HG03521 (cell line): ENCODE measurements at regions not wholly inside any gene's neighbourhood (a gene's known extent, or its start where the extent isn't known, plus 50 kb on each side); places are given as distances from the start of the nearest gene placed in this dataset.
"Not testable (repeated sequence)": the region's sequence is repeated elsewhere in the genome, so short reads cannot be mapped to it uniquely, and the experiment has no call there.

Experiments used
- ATAC-seq: cut with Tn5 transposase; IDR thresholded peaks from one replicate; pipeline ENCODE4 v1.9.1; 2021; ENCODE audit warnings: mild to moderate bottlenecking, moderate library complexity; ENCODE audit not compliant: unreplicated experiment

DNA sequence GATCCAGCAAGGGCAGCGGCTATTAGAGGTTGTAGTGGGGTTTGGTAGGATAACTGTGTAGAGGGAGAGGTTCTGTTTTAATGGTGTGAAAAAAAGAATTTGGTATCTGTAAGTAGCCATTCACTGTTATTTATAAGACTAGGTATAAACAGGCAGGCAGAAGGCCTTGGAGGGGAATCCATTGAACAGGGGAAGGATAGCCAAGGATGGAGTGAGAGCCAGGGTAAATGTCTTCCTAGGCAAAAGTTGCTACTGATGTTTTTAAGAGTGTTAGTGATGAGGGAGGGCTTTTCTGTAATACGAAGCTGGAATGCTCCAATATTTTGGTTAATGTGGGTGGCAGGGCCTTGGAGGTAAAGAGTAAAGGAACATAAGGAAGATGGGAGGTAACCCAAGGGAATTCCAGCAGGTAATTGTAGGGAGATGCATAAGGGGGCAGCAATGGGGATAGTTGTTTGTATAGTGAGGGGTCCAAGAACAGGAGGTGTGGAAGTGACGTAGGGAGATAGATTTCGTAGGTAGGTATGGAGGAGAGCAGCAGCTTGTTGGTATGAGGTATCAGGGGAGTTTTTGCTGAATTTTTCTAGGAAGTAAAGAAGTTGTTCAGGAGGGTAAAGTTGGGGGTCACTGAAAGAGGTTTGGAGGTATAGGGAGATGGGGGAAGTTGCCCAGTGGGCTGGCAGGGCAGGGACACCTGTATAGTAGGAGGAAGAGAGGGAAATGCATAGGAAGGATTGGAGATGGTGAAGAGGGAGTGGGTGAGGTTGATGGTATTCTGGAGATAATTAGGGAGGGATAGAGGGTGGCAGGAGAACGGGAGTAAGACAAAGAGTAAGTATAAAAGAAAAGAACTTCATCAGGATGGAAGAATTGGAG is 752.4 kb upstream of the ADGRB3 start:
- ATAC-seq: no peak

DNA sequence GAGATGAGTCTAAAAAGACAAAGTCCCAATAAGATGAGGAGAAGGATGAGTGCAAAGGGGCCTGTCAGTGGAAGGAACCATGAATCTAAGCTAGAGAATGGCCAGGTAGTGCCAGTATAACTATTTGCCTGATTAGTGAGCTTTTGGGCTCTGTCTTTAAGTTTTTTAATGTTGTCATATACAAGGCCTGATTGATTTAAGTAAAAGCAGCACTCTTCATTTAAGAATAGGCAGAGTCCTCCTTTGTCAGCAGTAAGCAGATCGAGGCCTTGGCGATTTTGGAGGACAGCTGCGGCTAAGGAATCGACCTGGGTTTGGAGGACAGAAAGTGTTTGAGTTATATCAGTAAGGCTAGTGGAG is 753.4 kb upstream of the ADGRB3 start:
- no peak for ATAC-seq

GRCh38 chr6:67880939-67881705 is 754.0 kb upstream of the ADGRB3 start:
- ATAC-seq: no peak

DNA sequence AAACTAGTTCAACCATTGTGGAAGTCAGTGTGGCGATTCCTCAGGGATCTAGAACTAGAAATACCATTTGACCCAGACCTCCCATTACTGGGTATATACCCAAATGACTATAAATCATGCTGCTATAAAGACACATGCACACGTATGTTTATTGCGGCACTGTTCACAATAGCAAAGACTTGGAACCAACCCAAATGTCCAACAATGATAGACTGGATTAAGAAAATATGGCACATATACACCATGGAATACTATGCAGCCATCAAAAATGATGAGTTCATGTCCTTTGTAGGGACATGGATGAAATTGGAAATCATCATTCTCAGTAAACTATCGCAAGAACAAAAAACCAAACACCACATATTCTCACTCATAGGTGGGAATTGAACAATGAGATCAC is 754.7 kb upstream of the ADGRB3 start:
- not testable (repeated sequence) for ATAC-seq

DNA sequence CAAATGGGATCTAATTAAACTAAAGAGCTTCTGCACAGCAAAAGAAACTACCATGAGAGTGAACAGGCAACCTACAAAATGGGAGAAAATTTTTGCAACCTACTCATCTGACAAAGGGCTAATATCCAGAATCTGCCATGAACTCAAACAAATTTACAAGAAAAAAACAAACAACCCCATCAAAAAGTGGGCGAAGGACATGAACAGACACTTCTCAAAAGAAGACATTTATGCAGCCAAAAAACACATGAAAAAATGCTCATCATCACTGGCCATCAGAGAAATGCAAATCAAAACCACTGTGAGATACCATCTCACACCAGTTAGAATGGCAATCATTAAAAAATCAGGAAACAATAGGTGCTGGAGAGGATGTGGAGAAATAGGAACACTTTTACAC is 755.2 kb upstream of the ADGRB3 start:
- not testable (repeated sequence) for ATAC-seq

GRCh38 chr6:67879105-67879904 is 755.8 kb upstream of the ADGRB3 start:
- ATAC-seq: not testable (repeated sequence)

DNA sequence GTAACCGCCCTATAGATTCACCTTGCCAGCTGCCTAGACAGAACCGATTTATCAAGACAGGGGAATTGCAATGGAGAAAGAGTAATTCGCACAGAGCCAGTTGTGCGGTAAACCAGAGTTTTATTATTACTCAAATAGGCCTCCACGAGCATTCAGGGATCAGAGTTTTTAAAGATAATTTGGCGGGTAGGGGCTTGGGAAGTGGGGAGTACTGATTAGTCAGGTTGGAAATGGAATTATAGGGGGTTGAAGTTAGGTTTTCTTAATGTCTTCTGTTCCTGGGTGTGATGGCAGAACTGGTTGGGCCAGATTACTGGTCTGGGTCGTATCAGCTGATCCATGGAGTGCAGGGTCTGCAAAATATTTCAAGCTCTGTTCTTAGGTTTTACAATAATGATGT is 756.9 kb upstream of the ADGRB3 start:
- ATAC-seq: not testable (repeated sequence)

GRCh38 chr6:67877288-67877687 is 757.8 kb upstream of the ADGRB3 start:
- no peak for ATAC-seq

DNA sequence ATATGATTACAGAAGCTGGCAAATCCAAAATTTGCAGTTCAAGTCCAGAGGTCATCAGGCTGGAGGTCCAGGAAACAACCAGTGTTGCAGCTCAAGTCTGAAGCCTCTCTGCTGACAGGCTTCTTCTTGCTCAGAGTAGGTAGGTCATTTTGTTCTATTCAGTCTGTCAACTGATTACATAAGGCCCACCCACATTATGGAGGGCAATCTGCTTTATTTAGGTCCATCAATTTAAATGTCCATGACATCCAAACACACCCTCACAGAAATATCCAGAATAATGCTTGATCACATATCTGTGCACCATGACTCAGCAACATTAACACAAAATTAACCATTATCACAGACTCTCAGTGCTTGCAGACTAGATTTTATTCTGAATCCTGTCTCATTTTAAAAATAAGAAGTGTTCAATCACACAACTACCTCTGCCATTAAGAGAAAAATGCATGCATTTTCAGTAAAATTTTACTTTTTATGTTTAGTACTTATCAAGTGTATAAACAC is 759.2 kb upstream of the ADGRB3 start:
- ATAC-seq: no peak

DNA sequence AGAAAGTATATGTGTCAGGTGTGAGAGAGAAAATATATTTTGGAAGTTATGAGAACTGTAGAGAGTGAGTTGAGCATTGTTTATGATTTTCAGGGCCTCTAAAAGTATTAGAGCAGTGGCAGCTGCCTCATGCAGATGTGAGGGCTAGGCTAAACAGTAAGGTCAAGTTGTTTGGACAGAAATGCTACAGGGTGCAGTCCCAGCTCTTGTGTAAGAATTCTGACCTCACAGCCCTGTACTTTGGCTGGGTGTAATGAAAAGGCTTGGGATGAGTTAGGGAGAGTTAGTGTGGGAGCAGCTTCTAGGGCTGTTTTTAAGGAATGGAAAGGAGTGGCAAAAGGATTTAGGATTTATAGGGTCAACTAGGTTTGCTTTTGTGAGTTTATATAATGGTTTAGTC is 764.8 kb upstream of the ADGRB3 start:
- no peak for ATAC-seq

- ATAC-seq: no peak
Measured at GRCh38 chr6:67863346-67863745, 771.7 kb upstream of the ADGRB3 start.

DNA sequence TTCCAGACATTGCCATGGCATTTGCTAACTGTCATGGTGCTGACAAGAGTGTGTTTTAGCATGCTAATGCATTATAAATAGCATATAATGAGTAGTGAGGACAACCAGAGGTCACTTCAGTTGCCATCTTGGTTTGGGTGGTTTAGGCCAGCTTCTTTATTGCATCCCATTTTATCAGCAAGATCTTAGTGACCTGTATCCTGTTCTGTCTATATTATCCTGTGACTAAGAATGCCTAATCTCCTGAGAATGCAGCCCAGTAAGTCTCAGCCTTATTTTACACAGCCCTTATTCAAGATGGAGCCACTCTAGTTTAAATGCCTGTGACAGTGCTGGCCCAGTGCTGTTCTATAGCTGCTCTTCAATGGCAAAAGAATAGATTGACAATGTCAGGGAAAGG is 781.0 kb upstream of the ADGRB3 start:
- no peak for ATAC-seq

GRCh38 chr6:67839818-67840217 is 795.3 kb upstream of the ADGRB3 start:
- no peak for ATAC-seq

DNA sequence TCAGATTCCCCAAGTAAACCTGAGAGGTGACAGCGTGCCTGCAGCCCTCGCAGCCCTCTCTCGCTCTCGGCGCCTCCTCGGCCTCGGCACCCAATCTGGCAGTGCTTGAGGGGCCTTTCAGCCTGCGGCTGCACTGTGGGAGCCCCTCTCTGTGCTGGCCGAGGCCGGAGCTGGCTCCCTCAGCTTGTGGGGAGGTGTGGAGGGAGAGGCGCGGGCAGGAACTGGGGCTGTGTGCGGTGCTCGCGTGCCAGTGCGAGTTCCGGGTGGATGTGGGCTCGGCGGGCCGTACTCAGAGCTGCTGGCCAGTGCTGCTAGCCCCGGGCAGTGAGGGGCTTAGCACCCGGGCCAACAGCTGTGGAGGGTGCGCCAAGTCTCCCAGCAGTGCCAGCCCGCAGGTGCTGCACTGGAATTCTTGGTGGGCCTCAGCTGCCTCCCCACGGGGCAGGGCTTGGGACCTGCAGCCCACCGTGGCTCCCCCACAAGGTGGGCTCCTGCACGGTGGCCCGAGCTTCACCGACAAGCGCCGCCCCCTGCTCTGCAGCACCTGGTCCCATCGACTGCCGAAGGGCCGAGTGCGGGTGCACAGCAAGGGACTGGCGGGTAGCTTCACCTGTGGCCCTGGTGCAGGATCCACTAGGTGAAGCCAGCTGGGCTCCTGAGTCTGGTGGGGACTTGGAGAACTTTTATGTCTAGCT is 809.7 kb upstream of the ADGRB3 start:
- no peak for ATAC-seq

DNA sequence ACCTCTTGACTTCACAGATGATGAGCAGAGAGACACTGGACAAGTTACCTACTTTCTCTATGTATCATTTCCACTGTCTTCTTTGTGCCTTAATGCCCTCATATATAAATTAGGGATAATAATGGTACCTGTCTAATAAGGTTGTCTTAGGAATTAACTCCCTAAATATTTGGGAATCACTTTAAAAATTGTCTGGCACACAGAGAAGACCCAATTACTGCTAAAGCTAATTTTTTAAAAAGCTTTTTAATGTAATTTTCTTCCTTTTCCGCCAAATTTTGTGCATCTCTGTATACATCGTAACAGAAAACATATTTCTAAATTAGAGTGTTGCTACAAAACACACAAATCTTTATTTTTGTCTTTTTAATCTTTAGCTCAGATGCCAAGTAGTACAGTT is 816.8 kb upstream of the ADGRB3 start:
- ATAC-seq: no peak

DNA sequence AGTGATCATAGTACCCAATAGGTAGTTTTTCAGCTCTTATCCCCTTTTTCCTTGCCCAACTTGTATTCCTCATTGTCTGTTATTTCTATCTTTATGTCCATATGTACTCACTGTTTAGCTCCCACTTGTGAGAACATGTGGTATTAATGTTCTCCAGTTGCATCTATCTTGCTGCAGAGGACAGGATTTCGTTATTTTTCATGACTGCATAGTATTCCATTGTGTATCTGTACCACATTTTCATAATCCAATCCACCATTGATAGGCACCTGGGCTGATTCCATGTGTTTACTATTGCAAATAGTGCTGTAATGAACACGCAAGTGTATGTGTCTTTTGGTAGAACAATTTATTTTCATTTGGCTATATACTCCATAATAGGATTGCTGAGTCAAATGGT is 819.5 kb upstream of the ADGRB3 start:
- ATAC-seq: no peak

DNA sequence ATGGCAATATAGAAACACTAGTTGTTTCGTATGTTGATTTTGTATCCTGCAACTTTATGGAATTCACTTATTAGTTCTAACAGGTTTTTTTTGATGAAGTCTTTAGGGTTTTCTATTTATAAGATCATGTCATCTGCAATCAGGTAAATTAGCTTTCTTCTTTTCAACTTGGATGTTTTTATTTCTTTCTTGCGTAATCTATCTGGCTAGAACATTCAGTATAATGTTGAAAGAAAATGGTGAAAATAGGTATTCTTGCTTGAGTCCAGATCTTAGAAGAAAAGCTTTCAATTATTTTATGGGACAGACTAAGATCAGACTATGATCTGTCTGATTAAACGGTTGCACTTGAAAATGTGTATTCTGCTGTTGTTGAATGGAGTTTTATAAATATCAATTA is 820.8 kb upstream of the ADGRB3 start:
- ATAC-seq: no peak

DNA sequence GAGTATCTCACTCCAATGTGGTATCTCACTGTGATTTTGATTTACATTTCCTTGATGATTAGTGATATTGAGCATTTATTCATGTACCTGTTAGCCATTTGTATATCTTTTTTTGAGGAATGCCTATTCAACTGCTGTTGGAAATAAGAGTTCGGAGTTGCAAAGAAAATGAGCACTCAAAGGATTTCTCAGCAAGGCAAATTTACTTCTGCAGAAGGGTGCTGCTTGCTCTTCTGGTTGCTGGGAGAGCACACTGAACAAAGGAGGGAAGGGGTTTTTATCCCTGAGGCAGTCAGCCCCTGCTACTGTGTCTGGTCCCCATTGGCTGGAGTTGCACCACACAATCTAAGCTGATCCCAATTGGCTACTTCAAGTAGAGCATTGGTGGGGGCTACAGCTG is 822.4 kb upstream of the ADGRB3 start:
- no peak for ATAC-seq

DNA sequence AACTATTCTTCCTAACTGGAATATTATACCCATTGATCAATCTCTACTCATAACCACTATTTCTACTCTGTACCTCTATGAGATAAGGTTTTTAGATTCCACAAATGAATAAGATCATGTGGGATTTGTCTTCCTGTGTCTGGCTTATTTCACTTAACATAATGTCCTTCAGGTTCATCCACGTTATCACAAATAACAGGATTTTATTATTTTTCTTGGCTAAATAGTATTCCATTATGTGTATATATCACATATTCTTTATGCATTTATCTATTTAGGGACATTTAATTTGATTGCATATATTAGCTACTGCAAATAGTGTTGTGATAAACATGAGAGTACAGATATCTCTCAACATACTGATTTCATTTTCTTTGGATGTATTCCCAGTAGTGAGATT is 823.0 kb upstream of the ADGRB3 start:
- no peak for ATAC-seq

DNA sequence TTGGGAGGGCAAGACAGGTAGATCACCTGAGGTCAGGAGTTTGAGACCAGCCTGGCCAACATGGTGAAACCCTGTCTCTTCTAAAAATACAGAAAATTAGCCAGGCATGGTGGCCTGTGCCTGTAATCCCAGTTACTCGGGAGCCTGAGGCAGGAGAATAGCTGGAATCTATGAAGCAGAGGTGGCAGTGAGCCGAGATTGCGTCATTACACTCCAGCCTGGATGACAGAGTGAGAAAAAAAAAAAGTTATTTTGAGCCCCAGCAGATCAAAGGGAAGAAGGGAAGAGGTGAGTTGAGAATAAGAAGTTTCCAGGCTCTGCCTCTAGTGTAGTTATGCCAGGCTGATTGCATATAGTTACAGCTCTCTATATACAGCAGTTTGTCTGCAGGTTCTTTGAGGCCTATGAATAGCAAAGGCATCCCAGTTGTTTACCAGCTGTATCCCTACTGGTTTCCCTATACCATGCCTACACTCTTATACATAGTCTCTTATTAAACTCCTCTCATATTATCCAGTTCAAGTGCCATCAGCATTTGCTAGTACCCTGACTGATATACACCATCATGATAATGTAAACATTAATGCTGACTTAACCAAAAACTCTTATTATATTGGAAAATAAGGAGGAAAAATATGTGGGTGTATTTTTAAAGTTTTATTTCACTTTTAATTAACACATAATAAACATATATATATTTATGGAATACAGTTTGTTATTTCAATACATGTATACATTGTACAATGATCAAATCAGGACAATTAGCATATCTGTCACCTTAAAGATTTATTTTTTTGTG is 823.6 kb upstream of the ADGRB3 start:
- no peak for ATAC-seq
